WTC11 (cell line): ENCODE measurements at regions not wholly inside any gene's neighbourhood (a gene's known extent, or its start where the extent isn't known, plus 50 kb on each side); places are given as distances from the start of the nearest gene placed in this dataset.

Source experiments
- CBFB ChIP-seq: sonication (generic); formaldehyde crosslinking; IDR thresholded peaks from 2 replicates; pipeline ENCODE4 v1.8.1; 2022; ENCODE audit warnings: mild to moderate bottlenecking, low read depth, missing genetic modification reagents
- CREB1 ChIP-seq: sonication (generic); formaldehyde crosslinking; IDR thresholded peaks from 2 replicates; pipeline ENCODE4 v1.8.0; 2023; ENCODE audit warnings: mild to moderate bottlenecking, missing genetic modification reagents
- E2F4 ChIP-seq: sonication (generic); formaldehyde crosslinking; IDR thresholded peaks from 2 replicates; pipeline ENCODE4 v1.8.1; 2022; ENCODE audit warnings: low read depth, mild to moderate bottlenecking, moderate library complexity, missing genetic modification reagents, borderline replicate concordance
- ETV6 ChIP-seq: sonication (generic); formaldehyde crosslinking; IDR thresholded peaks from 2 replicates; pipeline ENCODE4 v1.8.1; 2022; ENCODE audit warnings: mild to moderate bottlenecking, missing genetic modification reagents
- FOXJ3 ChIP-seq: sonication (generic); formaldehyde crosslinking; IDR thresholded peaks from 2 replicates; pipeline ENCODE4 v1.9.0; 2021; ENCODE audit warnings: missing genetic modification reagents, mild to moderate bottlenecking, borderline replicate concordance
- FOXP4 ChIP-seq: sonication (generic); formaldehyde crosslinking; IDR thresholded peaks from 2 replicates; pipeline ENCODE4 v1.8.0; 2022; ENCODE audit warnings: mild to moderate bottlenecking, missing genetic modification reagents
- GRHL2 ChIP-seq: fragments of 250-450 bp; sonication (Bioruptor Pico); IDR thresholded peaks from 2 replicates; pipeline ENCODE4 v1.8.0; 2022; ENCODE audit warnings: mild to moderate bottlenecking, moderate library complexity; ENCODE audit not compliant: insufficient replicate concordance, severe bottlenecking
- IRF1 ChIP-seq: sonication (generic); formaldehyde crosslinking; IDR thresholded peaks from 2 replicates; pipeline ENCODE4 v1.8.0; 2023; ENCODE audit warnings: missing genetic modification reagents
- JUN ChIP-seq: sonication (generic); formaldehyde crosslinking; IDR thresholded peaks from 2 replicates; pipeline ENCODE4 v1.8.0; 2023; ENCODE audit warnings: mild to moderate bottlenecking, missing genetic modification reagents
- KAT7 ChIP-seq: sonication (generic); formaldehyde crosslinking; IDR thresholded peaks from 2 replicates; pipeline ENCODE4 v1.8.1; 2023; ENCODE audit warnings: missing genetic modification reagents, mild to moderate bottlenecking, borderline replicate concordance
- MXD4 ChIP-seq: fragments of 250-450 bp; sonication (Bioruptor Pico); IDR thresholded peaks from 2 replicates; pipeline ENCODE4 v1.8.0; 2021; ENCODE audit warnings: mild to moderate bottlenecking, moderate library complexity, borderline replicate concordance
- NFATC4 ChIP-seq: fragments of 250-450 bp; sonication (Bioruptor Pico); IDR thresholded peaks from 2 replicates; pipeline ENCODE4 v1.9.0; 2021; ENCODE audit warnings: mild to moderate bottlenecking
- NR1H2 ChIP-seq: sonication (generic); formaldehyde crosslinking; IDR thresholded peaks from 2 replicates; pipeline ENCODE4 v1.9.0; 2021; ENCODE audit warnings: mild to moderate bottlenecking, moderate library complexity, missing genetic modification reagents
- NR3C1 ChIP-seq: sonication (generic); formaldehyde crosslinking; conservative IDR thresholded peaks from 2 replicates; pipeline ENCODE4 v1.8.1; 2023; ENCODE audit warnings: low read depth, mild to moderate bottlenecking, missing genetic modification reagents
- PRDM15 ChIP-seq: sonication (generic); formaldehyde crosslinking; IDR thresholded peaks from 2 replicates; pipeline ENCODE4 v1.8.0; 2022; ENCODE audit warnings: missing genetic modification reagents
- RORB ChIP-seq: fragments of 250-450 bp; sonication (Bioruptor Pico); IDR thresholded peaks from 2 replicates; pipeline ENCODE4 v1.9.0; 2021; ENCODE audit warnings: mild to moderate bottlenecking
- SOX15 ChIP-seq: fragments of 250-450 bp; sonication (Bioruptor Pico); IDR thresholded peaks from 2 replicates; pipeline ENCODE4 v1.9.0; 2021; ENCODE audit warnings: mild to moderate bottlenecking
- ZBTB43 ChIP-seq: sonication (generic); formaldehyde crosslinking; IDR thresholded peaks from 2 replicates; pipeline ENCODE4 v1.8.1; 2023; ENCODE audit warnings: mild to moderate bottlenecking, missing genetic modification reagents
- ZNF138 ChIP-seq: sonication (generic); formaldehyde crosslinking; conservative IDR thresholded peaks from 2 replicates; pipeline ENCODE4 v1.8.1; 2022; ENCODE audit warnings: mild to moderate bottlenecking, moderate library complexity, missing genetic modification reagents
- ZNF232 ChIP-seq: sonication (generic); formaldehyde crosslinking; IDR thresholded peaks from 2 replicates; pipeline ENCODE4 v1.8.0; 2022; ENCODE audit warnings: mild to moderate bottlenecking, missing genetic modification reagents
- ZNF281 ChIP-seq: sonication (generic); formaldehyde crosslinking; IDR thresholded peaks from 2 replicates; pipeline ENCODE4 v1.8.0; 2023; ENCODE audit warnings: mild to moderate bottlenecking, missing genetic modification reagents
- ZNF396 ChIP-seq: fragments of 250-450 bp; sonication (Bioruptor Pico); IDR thresholded peaks from 2 replicates; pipeline ENCODE4 v1.8.0; 2021; ENCODE audit warnings: mild to moderate bottlenecking, moderate library complexity, borderline replicate concordance
- ZNF416 ChIP-seq: fragments of 250-450 bp; sonication (Bioruptor Pico); IDR thresholded peaks from 2 replicates; pipeline ENCODE4 v1.9.0; 2021; ENCODE audit warnings: mild to moderate bottlenecking, inconsistent platforms
- TF ChIP-seq, protein P1 (sequence below): fragments of 200-600 bp; IDR thresholded peaks from 2 replicates; pipeline ENCODE4 v1.8.0; 2022; ENCODE audit warnings: antibody characterized with exemption
- TF ChIP-seq, protein P2 (sequence below): sonication (generic); formaldehyde crosslinking; IDR thresholded peaks from 2 replicates; pipeline ENCODE4 v1.8.0; 2022; ENCODE audit warnings: mild to moderate bottlenecking, missing genetic modification reagents

DNA sequence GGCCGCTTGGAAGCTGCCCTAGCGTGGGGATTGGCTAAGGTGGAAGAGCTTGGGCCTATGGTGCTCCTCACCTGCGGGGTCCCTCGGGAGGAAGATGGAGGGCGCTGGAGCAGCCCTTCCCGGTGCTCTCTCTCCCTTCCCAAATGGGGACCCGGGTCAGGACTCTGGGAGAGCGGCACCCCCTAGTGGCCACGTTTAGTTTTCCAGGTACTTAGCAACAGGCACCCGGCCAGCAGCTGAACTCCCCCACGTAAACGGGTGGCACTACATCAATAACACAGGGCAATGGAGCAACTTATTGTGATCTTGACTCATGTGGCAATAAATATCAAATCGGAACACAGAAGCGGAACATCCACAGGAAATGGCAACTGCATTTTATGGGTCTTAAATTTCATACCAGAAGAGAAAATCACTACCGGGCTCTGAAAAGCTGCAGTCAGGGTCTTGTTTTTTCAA lies 316.6 kb downstream of the AGTPBP1 start (continued):
- no peak for TF ChIP-seq PRDM15 (CRISPR knock-in tag)
- no peak for TF ChIP-seq FOXJ3
- TF ChIP-seq E2F4, result no peak
- no peak for TF ChIP-seq KAT7
- no peak for TF ChIP-seq MXD4 (CRISPR knock-in tag)
- no peak for TF ChIP-seq ZBTB43 (CRISPR knock-in tag)
- no peak for TF ChIP-seq ZNF281 (CRISPR knock-in tag)
- TF ChIP-seq CBFB (CRISPR knock-in tag), result no peak
- no peak for TF ChIP-seq ZNF138
- TF ChIP-seq GRHL2, result no peak
- TF ChIP-seq JUN (CRISPR knock-in tag), result no peak
- no peak for TF ChIP-seq NFATC4 (CRISPR knock-in tag)
- no peak for TF ChIP-seq ZNF232
- no peak for TF ChIP-seq CREB1
- TF ChIP-seq NR1H2, result no peak
- no peak for TF ChIP-seq IRF1 (CRISPR knock-in tag)
- no peak for TF ChIP-seq RORB (CRISPR knock-in tag)
- 0 out of 2 replicates have a peak, but pooled peaks have one; percentile 24 for TF ChIP-seq ETV6 (CRISPR knock-in tag)
- no peak for TF ChIP-seq ZNF416 (CRISPR knock-in tag)
- TF ChIP-seq SOX15 (CRISPR knock-in tag), result no peak
- TF ChIP-seq, protein P1, sequence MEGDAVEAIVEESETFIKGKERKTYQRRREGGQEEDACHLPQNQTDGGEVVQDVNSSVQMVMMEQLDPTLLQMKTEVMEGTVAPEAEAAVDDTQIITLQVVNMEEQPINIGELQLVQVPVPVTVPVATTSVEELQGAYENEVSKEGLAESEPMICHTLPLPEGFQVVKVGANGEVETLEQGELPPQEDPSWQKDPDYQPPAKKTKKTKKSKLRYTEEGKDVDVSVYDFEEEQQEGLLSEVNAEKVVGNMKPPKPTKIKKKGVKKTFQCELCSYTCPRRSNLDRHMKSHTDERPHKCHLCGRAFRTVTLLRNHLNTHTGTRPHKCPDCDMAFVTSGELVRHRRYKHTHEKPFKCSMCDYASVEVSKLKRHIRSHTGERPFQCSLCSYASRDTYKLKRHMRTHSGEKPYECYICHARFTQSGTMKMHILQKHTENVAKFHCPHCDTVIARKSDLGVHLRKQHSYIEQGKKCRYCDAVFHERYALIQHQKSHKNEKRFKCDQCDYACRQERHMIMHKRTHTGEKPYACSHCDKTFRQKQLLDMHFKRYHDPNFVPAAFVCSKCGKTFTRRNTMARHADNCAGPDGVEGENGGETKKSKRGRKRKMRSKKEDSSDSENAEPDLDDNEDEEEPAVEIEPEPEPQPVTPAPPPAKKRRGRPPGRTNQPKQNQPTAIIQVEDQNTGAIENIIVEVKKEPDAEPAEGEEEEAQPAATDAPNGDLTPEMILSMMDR, result peak; percentile 91
- TF ChIP-seq FOXP4 (CRISPR knock-in tag), result no peak
- TF ChIP-seq, protein P2, sequence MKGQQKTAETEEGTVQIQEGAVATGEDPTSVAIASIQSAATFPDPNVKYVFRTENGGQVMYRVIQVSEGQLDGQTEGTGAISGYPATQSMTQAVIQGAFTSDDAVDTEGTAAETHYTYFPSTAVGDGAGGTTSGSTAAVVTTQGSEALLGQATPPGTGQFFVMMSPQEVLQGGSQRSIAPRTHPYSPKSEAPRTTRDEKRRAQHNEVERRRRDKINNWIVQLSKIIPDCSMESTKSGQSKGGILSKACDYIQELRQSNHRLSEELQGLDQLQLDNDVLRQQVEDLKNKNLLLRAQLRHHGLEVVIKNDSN (CRISPR knock-in tag), result no peak
- TF ChIP-seq ZNF396 (CRISPR knock-in tag), result peak; percentile 66; the same call in 1 of the 2 replicates
- no peak for TF ChIP-seq NR3C1 (CRISPR knock-in tag)
